ENCODE measurements at regions not wholly inside any gene's neighbourhood (a gene's known extent, or its start where the extent isn't known, plus 50 kb on each side); places are given as distances from the start of the nearest gene placed in this dataset.

- Histone ChIP-seq H3K9me3 (replicated peaks in 1 of 2; ENCODE audit: control insufficient read depth in 1 of 2, insufficient read depth in 1 of 2, low read length in 2 of 2) (no peaks in the 10 kb centered on the region), H3K27me3 (ENCODE audit: control insufficient read depth in 2 of 2, insufficient read depth in 2 of 2, low read length in 2 of 2) (no peaks in the 10 kb centered on the region), H4K20me1 (ENCODE audit: insufficient read depth, low read length) (no peaks in the 10 kb centered on the region), H3K4me2 (replicated peaks; ENCODE audit: extremely low read depth, low read length, poor library complexity, severe bottlenecking) (no peak overlapping the region), H3K36me3 (replicated peaks in 1 of 2; ENCODE audit: control insufficient read depth in 1 of 2, insufficient read depth in 2 of 2, low read length in 2 of 2) (no peaks in the 10 kb centered on the region), H2AFZ (ENCODE audit: insufficient read depth, low read depth, low read length, poor library complexity, severe bottlenecking) (no peak overlapping the region), H3K9ac (ENCODE audit: insufficient read depth, low read length, poor library complexity, severe bottlenecking) (no peak overlapping the region), H3K4me3 (replicated peaks in 1 of 3; ENCODE audit: low read depth in 2 of 3, low read length in 3 of 3) (no peak overlapping the region), H3K79me2 (ENCODE audit: insufficient read depth, low read length) (no peaks in the 10 kb centered on the region), H3K4me1 (ENCODE audit: control insufficient read depth in 1 of 2, insufficient read depth in 2 of 2, low read length in 2 of 2) (no peaks in the 10 kb centered on the region), H3K27ac (ENCODE audit: low read depth in 1 of 2, low read length in 2 of 2) (no peak overlapping the region)
- WGBS (ENCODE audit: insufficient coverage): no CpG with 5 or more reads among the region's 1 CpG
- TF ChIP-seq, protein P1, sequence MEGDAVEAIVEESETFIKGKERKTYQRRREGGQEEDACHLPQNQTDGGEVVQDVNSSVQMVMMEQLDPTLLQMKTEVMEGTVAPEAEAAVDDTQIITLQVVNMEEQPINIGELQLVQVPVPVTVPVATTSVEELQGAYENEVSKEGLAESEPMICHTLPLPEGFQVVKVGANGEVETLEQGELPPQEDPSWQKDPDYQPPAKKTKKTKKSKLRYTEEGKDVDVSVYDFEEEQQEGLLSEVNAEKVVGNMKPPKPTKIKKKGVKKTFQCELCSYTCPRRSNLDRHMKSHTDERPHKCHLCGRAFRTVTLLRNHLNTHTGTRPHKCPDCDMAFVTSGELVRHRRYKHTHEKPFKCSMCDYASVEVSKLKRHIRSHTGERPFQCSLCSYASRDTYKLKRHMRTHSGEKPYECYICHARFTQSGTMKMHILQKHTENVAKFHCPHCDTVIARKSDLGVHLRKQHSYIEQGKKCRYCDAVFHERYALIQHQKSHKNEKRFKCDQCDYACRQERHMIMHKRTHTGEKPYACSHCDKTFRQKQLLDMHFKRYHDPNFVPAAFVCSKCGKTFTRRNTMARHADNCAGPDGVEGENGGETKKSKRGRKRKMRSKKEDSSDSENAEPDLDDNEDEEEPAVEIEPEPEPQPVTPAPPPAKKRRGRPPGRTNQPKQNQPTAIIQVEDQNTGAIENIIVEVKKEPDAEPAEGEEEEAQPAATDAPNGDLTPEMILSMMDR (IDR thresholded peaks at IDR 0.05): no peak
- DNase-seq: no peak
- H3K9me3 Mint-ChIP-seq: peaks cover 0 to 6% (median 0%) of the 10 kb centered on the region in 7 donors
- H3K27ac Mint-ChIP-seq: no peak overlapping the region
- H3K36me3 Mint-ChIP-seq: no peaks in the 10 kb centered on the region
- H3K4me1 Mint-ChIP-seq: no peaks in the 10 kb centered on the region
- H3K27me3 Mint-ChIP-seq (ENCODE audit: low read depth in 3 of 3): no peaks in the 10 kb centered on the region
- no peak overlapping the region for H3K4me3 Mint-ChIP-seq
- intact Hi-C loops (cut with micrococcal nuclease): no loop called here
Measured at GRCh38 chr12:83528571-83528970, 841.9 kb downstream of the TMTC2 start.

DNA sequence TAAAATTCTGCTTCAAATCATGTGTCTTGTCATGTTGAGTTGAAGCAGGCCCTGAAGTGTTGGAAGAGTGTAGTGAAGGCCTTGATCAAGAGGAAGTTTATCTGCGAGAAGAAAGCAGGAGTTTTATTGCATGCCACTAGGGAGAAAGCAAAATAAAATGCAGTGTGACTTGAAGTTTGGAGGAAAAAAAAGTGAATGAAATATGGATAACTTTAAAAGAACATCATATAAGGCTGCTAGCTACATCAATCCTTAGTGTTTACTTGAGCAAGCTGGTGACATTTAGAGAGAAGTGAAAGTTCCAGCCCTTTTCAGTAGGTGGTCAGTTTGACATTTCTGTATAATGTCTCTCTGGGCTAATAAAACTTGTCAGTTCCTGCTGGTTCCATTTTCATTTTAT, 841.1 kb downstream of the TMTC2 start:
- Histone ChIP-seq H3K4me1 (ENCODE audit: control insufficient read depth in 1 of 2, insufficient read depth in 2 of 2, low read length in 2 of 2) (no peaks in the 10 kb centered on the region), H3K9ac (ENCODE audit: insufficient read depth, low read length, poor library complexity, severe bottlenecking) (no peak overlapping the region), H3K27me3 (ENCODE audit: control insufficient read depth in 2 of 2, insufficient read depth in 2 of 2, low read length in 2 of 2) (no peaks in the 10 kb centered on the region), H3K79me2 (ENCODE audit: insufficient read depth, low read length) (no peaks in the 10 kb centered on the region), H3K36me3 (replicated peaks in 1 of 2; ENCODE audit: control insufficient read depth in 1 of 2, insufficient read depth in 2 of 2, low read length in 2 of 2) (no peaks in the 10 kb centered on the region), H4K20me1 (ENCODE audit: insufficient read depth, low read length) (no peaks in the 10 kb centered on the region), H3K4me2 (replicated peaks; ENCODE audit: extremely low read depth, low read length, poor library complexity, severe bottlenecking) (no peak overlapping the region), H3K9me3 (replicated peaks in 1 of 2; ENCODE audit: control insufficient read depth in 1 of 2, insufficient read depth in 1 of 2, low read length in 2 of 2) (no peaks in the 10 kb centered on the region), H3K27ac (ENCODE audit: low read depth in 1 of 2, low read length in 2 of 2) (no peak overlapping the region), H2AFZ (ENCODE audit: insufficient read depth, low read depth, low read length, poor library complexity, severe bottlenecking) (no peak overlapping the region), H3K4me3 (replicated peaks in 1 of 3; ENCODE audit: low read depth in 2 of 3, low read length in 3 of 3) (no peak overlapping the region)
- no peaks in the 10 kb centered on the region for H3K36me3 Mint-ChIP-seq
- no peaks in the 10 kb centered on the region for H3K4me1 Mint-ChIP-seq
- WGBS (ENCODE audit: insufficient coverage): 80% methylated on average over 1 of the region's 1 CpG
- intact Hi-C loops (cut with micrococcal nuclease): no loop called here
- no peaks in the 10 kb centered on the region for H3K27me3 Mint-ChIP-seq (ENCODE audit: low read depth in 3 of 3)
- DNase-seq: no peak
- no peak overlapping the region for H3K4me3 Mint-ChIP-seq
- TF ChIP-seq, protein P1 (IDR thresholded peaks at IDR 0.05): no peak
- peaks cover 0 to 6% (median 0%) of the 10 kb centered on the region in 7 donors for H3K9me3 Mint-ChIP-seq
- H3K27ac Mint-ChIP-seq: no peak overlapping the region

Data from CD14-positive monocyte (primary cell).